ENCODE measurements at regions not wholly inside any gene's neighbourhood (a gene's known extent, or its start where the extent isn't known, plus 50 kb on each side); places are given as distances from the start of the nearest gene placed in this dataset.

DNA sequence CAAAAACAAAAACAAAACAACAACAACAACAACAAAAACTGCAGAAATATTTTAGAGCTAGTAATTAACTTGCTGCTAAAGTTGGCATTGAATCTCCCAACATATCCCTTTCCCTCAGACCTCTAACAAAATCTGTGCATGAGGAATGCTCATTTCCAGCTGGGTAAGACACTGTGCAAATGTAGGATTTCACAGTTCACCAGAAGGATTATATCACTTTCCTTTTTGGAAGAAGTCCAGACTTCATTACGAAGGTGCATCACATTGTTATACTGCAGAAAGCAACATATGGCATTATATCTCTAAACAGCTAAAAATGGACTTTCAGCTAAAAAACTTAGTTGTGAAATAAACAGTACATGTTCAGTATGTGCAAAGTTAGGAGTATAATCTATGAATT is 341.8 kb downstream of the FSCB start (continued):
- TF ChIP-seq, protein P1, sequence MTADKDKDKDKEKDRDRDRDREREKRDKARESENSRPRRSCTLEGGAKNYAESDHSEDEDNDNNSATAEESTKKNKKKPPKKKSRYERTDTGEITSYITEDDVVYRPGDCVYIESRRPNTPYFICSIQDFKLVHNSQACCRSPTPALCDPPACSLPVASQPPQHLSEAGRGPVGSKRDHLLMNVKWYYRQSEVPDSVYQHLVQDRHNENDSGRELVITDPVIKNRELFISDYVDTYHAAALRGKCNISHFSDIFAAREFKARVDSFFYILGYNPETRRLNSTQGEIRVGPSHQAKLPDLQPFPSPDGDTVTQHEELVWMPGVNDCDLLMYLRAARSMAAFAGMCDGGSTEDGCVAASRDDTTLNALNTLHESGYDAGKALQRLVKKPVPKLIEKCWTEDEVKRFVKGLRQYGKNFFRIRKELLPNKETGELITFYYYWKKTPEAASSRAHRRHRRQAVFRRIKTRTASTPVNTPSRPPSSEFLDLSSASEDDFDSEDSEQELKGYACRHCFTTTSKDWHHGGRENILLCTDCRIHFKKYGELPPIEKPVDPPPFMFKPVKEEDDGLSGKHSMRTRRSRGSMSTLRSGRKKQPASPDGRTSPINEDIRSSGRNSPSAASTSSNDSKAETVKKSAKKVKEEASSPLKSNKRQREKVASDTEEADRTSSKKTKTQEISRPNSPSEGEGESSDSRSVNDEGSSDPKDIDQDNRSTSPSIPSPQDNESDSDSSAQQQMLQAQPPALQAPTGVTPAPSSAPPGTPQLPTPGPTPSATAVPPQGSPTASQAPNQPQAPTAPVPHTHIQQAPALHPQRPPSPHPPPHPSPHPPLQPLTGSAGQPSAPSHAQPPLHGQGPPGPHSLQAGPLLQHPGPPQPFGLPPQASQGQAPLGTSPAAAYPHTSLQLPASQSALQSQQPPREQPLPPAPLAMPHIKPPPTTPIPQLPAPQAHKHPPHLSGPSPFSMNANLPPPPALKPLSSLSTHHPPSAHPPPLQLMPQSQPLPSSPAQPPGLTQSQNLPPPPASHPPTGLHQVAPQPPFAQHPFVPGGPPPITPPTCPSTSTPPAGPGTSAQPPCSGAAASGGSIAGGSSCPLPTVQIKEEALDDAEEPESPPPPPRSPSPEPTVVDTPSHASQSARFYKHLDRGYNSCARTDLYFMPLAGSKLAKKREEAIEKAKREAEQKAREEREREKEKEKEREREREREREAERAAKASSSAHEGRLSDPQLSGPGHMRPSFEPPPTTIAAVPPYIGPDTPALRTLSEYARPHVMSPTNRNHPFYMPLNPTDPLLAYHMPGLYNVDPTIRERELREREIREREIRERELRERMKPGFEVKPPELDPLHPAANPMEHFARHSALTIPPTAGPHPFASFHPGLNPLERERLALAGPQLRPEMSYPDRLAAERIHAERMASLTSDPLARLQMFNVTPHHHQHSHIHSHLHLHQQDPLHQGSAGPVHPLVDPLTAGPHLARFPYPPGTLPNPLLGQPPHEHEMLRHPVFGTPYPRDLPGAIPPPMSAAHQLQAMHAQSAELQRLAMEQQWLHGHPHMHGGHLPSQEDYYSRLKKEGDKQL (CRISPR knock-in tag; IDR thresholded peaks at IDR 0.05; ENCODE audit: low read depth), result no peak
- TF ChIP-seq, protein P2, sequence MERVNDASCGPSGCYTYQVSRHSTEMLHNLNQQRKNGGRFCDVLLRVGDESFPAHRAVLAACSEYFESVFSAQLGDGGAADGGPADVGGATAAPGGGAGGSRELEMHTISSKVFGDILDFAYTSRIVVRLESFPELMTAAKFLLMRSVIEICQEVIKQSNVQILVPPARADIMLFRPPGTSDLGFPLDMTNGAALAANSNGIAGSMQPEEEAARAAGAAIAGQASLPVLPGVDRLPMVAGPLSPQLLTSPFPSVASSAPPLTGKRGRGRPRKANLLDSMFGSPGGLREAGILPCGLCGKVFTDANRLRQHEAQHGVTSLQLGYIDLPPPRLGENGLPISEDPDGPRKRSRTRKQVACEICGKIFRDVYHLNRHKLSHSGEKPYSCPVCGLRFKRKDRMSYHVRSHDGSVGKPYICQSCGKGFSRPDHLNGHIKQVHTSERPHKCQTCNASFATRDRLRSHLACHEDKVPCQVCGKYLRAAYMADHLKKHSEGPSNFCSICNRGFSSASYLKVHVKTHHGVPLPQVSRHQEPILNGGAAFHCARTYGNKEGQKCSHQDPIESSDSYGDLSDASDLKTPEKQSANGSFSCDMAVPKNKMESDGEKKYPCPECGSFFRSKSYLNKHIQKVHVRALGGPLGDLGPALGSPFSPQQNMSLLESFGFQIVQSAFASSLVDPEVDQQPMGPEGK (CRISPR knock-in tag; IDR thresholded peaks at IDR 0.05), result no peak
- TF ChIP-seq SPEN (CRISPR knock-in tag; IDR thresholded peaks at IDR 0.05; ENCODE audit: low read depth) (no peak), SOX5 (CRISPR knock-in tag; IDR thresholded peaks at IDR 0.05; ENCODE audit: borderline replicate concordance) (no peak)

DNA sequence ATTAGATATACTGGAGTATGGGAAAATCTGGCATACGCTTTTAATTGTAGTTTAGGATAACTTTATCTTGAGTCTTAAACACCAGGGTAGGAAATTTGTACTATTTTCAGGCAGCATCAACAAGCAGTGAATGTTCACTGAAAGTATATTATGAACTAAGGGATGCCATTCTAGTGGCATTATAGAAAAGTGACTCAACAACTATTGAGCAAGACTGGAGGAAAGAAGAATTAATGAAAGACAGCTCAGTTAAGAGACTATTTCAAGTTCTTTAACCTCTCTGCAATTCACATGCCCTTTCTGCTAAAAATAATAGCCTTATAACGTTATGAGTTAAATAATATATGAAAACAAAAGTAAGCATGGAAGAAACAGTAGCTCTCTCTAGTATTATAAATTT is 343.1 kb downstream of the FSCB start:
- in situ Hi-C loops (cut with HindIII; ENCODE audit: extremely low pct_ligation_motif_present, low pct_unique_long_range_greater_than_20kb), result no loop called here
- 4% methylated on average over 2 of the region's 2 CpGs for WGBS (ENCODE audit: low lambda C conversion rate)
- TF ChIP-seq RXRB (CRISPR knock-in tag; IDR thresholded peaks at IDR 0.05; ENCODE audit: borderline replicate concordance) (no peak), ZFP82 (CRISPR knock-in tag; IDR thresholded peaks at IDR 0.05; ENCODE audit: borderline replicate concordance) (no peak), MYNN (CRISPR knock-in tag; IDR thresholded peaks at IDR 0.05; ENCODE audit: low read depth) (no peak), ZNF143 (CRISPR knock-in tag; IDR thresholded peaks at IDR 0.05) (no peak), CHD2 (IDR thresholded peaks at IDR 0.05; ENCODE audit: low read depth, low read length) (no peak), FOSL2 (CRISPR knock-in tag; IDR thresholded peaks at IDR 0.05) (no peak), ZNF260 (CRISPR knock-in tag; IDR thresholded peaks at IDR 0.05; ENCODE audit: borderline replicate concordance, low read depth) (no peak), JDP2 (CRISPR knock-in tag; IDR thresholded peaks at IDR 0.05; ENCODE audit: borderline replicate concordance) (no peak), RFX1 (IDR thresholded peaks at IDR 0.05) (no peak), TOPORS (CRISPR knock-in tag; IDR thresholded peaks at IDR 0.05) (no peak), ZZZ3 (CRISPR knock-in tag; IDR thresholded peaks at IDR 0.05; ENCODE audit: borderline replicate concordance) (no peak)
- TF ChIP-seq, protein P3, sequence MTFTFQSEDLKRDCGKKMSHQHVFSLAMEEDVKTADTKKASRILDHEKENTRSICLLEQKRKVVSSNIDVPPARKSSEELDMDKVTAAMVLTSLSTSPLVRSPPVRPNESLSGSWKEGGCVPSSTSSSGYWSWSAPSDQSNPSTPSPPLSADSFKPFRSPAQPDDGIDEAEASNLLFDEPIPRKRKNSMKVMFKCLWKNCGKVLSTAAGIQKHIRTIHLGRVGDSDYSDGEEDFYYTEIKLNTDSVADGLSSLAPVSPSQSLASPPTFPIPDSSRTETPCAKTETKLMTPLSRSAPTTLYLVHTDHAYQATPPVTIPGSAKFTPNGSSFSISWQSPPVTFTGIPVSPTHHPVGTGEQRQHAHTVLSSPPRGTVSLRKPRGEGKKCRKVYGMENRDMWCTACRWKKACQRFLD (CRISPR knock-in tag; IDR thresholded peaks at IDR 0.05; ENCODE audit: borderline replicate concordance), result no peak

More for the DNA sequence above, 343.1 kb downstream of the FSCB start:
- Histone ChIP-seq H4K20me1 (ENCODE audit: insufficient read depth, low read length) (no peaks in the 10 kb centered on the region), H3K9ac (ENCODE audit: insufficient read depth, low read depth, low read length) (no peak overlapping the region), H3K4me3 (replicated peaks in 1 of 3; ENCODE audit: insufficient read depth in 1 of 3, low read depth in 2 of 3, low read length in 3 of 3) (no peak overlapping the region), H3K4me1 (ENCODE audit: insufficient read depth, low read length) (peaks cover 10% of the 10 kb centered on the region), H2AFZ (ENCODE audit: low read length) (no peak overlapping the region), H3K79me2 (ENCODE audit: insufficient read depth, low read length) (no peaks in the 10 kb centered on the region), H3K9me3 (ENCODE audit: low read length) (no peaks in the 10 kb centered on the region), H3K36me3 (replicated peaks in 1 of 2; ENCODE audit: control insufficient read depth in 1 of 2, insufficient read depth in 2 of 2, low read length in 2 of 2) (no peaks in the 10 kb centered on the region), H3K27ac (ENCODE audit: extremely low read length, insufficient read depth, low read length) (no peak overlapping the region), H3K27me3 (ENCODE audit: control insufficient read depth in 1 of 2, insufficient read depth in 2 of 2, low read length in 2 of 2) (no peaks in the 10 kb centered on the region), H3K4me2 (ENCODE audit: low read depth, low read length) (no peak overlapping the region)
- ATAC-seq (no peak), FAIRE-seq (no peak), DNase-seq (ENCODE audit: low spot score) (no peak)
- ChIA-PET POLR2A (no interaction called here), CTCF (ENCODE audit: low intra/inter-chr PET ratio, low total read pairs) (no interaction called here)
- intact Hi-C loops (cut with micrococcal nuclease; ENCODE audit: unreplicated experiment), result loop anchor here (5.0 kb wide), 1 partner anchor 693 kb away; no protein-coding TSS in a partner anchor
- no TSS peak for BruUV-seq (replicated peaks)
